Femur (tissue), 1 donor: ENCODE measurements at regions not wholly inside any gene's neighbourhood (a gene's known extent, or its start where the extent isn't known, plus 50 kb on each side); places are given as distances from the start of the nearest gene placed in this dataset.
"Not testable (repeated sequence)": the region's sequence is repeated elsewhere in the genome, so short reads cannot be mapped to it uniquely, and the experiment has no call there.

Source experiments
- DNase-seq: peaks from one replicate; pipeline ENCODE4 v3.0.0-alpha.2; 2017

DNA sequence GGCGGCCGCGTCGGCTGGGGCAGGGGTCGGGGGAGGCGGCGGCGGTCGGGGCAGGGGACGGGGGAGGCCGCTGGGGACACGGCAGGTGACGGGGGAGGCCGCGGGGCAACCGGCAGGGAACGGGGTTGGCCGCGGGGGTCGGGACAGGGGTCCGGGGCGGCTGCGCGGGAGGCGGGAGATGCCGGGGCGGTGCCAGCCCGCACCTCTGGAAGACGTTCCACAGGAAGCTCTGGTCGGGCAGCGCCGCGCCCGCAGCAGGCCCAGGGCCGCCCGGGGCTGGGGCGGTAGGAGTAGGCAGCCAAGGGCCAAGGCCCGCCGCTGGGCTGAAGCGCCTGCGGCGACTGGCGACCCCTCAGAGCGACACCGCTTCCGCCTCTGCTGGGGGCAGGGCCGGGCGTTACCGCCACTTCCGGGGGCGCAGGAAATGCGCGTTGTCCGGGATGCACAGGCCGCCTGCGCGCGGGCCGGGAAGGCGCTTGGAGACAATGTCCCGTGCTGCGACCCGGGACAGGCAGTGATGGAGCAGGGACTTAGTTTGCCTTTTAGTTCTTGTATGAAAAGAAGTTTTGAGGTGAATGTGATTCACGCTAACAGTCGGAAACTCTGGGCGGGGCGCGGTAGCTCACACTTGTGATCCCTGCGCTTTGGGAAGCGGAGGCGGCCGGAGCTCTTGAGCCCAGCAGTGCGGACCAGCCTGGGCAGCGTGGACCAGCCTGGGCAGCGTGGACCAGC is 110.0 kb upstream of the LPCAT1 start:
- DNase-seq = peak; percentile 91

DNA sequence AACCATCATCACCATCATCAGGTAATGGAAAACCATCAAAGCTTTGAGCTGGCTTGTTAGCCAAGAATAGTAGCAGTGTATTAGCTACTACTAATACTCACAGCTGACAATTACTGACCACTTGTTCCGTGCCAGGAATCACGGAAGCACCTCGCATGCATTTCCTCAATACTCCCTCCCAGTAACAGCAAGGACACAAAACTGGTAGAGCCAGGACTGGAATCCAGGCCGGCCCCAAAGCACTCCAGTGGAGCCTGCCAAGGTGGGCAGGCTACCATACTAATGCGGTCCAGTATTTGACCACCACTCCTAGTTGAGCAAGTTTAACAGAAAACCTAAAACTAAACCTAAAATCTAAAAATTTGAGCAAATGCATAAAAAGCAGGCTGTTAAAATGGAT is 107.2 kb upstream of the LPCAT1 start:
- peak; percentile 8 for DNase-seq

DNA sequence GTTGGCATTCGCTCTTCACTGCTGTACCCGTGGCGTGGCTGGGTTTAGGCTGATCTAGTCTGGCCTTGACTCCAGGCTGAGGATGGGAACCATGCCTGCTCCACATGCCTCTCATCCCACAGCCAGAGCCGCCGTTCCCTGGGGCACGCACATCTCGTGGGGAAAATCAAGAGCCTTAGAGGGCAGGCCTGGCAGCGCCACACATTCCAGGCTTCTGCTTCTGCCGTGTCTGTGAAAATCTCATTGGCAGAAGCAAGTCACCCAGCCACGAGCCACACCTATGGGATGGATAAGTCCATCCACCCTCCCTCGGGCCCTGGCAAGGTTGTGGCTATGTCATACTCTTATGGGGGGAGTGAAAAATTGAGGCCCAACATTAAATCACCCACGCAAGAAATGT is 102.6 kb upstream of the LPCAT1 start:
- DNase-seq = peak; percentile 10

DNA sequence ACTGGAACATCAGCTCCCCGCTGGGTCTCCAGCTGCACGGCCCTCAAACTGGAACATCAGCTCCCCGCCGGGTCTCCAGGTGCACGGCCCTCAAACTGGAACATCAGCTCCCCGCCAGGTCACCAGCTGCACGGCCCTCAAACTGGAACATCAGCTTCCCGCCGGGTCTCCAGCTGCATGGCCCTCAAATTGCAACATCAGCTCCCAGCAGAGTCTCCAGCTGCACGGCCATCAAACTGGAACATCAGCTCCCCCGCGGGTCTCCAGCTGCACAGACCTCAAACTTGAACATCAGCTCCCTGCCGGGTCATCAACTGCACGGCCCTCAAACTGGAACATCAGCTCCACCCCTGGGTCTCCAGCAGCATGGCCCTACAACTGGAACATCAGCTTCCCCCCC is 95.8 kb upstream of the LPCAT1 start:
- DNase-seq = not testable (repeated sequence)

DNA sequence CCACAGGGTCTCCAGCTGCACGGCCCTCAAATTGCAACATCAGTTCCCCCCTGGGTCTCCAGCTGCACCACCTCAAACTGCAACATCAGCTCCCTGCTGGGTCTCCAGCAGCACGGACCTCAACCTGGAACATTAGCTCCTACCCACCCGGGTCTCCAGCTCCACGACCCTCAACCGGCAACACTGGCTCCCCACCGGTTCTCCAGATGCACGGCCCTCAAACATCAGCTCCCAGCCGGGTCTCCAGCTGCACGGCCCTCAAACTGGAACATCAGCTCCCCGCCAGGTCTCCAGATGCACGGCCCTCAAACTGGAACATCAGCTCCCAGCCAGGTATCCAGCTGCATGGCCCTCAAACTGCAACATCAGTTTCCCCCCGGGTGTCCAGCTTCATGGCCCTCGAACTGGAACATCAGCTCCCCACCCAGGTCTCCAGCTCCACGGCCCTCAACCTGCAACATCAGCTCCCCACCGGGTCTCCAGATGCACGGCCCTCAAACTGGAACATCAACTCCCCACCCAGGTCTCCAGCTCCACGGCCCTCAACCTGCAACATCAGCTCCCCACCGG is 94.6 kb upstream of the LPCAT1 start:
- DNase-seq = not testable (repeated sequence)

DNA sequence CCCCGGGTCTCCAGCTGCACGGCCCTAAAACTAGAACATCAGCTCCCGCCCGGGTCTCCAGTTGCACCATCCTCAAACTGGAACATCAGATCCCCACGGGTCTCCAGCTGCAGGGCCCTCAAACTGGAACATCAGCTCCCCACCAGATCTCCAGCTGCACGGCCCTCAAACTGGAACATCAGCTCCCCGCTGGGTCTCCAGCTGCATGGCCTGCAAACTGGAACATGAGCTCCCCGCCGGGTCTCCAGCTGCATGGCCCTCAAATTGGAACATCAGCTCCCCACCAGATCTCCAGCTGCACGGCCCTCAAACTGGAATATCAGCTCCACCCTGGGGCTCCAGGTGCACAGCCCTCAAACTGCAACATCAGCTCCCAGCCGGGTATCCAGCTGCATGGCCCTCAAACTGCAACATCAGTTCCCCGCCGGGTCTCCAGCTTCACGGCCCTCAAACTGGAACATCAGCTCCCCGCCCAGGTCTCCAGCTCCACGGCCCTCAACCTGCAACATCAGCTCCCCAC is 93.5 kb upstream of the LPCAT1 start:
- not testable (repeated sequence) for DNase-seq

DNA sequence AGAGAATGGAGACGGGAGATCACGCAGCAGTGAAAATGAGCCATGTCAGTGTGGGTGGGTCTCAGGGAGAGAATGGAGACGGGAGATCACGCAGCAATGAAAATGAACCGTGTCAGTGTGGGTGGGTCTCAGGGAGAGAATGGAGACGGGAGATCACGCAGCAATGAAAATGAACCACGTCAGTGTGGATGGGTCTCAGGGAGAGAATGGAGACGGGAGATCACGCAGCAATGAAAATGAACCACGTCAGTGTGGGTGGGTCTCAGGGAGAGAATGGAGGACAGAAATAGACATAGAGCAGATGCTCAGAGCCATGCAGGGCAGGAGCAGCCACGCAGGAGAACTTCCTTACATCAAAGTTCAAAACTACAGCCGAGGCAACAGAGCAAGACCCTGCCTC is 89.8 kb upstream of the LPCAT1 start:
- DNase-seq = not testable (repeated sequence)

DNA sequence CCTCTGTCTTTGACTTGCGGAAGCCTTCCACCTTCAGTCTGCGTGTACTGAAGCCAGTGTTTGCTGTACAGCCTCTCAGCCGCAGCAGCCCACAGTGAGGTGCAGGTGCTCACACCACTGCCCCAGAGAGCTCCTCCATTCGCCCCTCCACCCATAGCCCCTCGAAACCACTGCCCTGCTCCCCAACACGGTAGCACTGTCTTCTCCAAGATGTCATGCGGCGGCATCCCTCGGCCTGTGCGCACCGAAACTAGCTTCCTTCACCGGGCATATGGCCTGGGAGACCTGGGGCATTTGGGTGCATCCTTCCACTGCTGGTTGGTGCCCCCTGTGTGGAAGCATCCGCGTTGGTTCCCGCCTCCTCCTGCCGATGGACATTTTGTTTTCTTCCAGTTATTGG is 86.8 kb upstream of the LPCAT1 start:
- not testable (repeated sequence) for DNase-seq

DNA sequence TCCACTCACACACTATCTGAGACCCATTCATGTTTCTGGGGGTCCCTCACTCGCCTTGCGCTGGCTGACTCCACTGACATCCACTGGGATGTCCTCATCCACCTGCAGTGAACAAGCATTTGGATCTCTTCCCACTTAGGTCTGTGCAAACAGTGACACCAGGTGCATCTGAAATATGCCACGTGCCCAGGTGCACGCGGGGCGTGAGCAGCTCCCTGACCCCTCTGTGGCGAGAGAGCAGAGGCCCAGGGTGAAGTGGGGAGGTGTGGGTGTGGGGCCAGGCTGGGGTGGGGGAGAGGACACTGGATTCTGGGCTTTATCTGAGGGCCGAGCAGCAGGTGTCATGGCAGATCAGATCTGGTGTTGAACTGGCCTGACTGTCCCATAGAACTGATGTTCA is 85.4 kb upstream of the LPCAT1 start:
- DNase-seq = not testable (repeated sequence)

DNA sequence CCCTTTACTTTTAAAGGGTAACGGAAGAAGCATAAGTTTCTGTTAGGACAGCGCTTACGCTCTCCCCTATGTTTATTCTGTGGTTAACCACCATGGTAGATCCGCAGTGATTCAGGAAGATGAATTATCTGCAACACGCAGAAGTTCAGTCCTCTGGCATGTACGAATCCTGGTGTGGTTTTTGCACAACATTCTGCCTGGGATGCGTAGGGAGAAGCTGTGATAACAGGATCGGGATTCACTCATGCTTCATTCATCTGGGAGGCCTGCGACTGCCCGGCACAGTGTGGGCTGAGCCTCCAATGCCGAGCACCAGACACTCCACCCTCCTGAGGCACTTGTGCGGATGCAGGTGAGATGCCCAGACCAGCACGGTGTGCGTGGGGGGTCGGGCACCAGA is 84.6 kb upstream of the LPCAT1 start:
- DNase-seq = not testable (repeated sequence)

DNA sequence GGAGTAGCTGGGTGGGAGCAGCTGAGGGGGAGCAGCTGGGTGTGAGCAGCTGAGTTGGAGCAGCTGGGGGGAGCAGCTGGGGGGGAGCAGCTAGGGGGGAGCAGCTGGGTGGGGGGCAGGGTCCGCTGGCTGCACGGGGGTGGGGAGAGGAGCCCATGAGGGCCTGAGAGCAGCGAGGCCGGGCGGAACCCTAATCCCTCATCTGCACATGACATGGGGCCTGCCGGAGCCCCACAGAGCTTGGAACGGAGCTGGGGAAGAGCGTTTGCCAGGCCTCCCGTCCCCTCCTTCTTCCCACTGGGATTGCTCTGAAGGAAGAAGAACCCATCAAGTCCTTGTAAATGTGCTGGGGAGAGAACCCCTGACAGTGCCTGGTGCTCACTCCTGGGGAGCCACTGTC is 83.2 kb upstream of the LPCAT1 start:
- DNase-seq = not testable (repeated sequence)

DNA sequence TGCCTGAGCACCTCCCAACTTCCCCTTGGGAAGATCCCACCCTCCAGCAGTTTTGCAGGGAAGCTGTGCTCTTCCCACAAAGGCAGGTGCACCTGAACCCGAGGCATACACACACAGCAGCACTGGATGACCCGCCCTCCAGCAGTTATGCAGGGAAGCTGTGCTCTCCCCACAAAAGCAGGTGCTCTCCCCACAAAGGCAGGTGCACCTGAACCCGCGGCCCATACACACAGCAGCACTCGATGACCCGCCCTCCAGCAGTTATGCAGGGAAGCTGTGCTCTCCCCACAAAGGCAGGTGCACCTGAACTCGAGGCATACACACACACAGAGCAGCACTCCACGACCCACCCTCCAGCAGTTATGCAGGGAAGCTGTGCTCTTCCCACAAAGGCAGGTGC is 80.2 kb upstream of the LPCAT1 start:
- not testable (repeated sequence) for DNase-seq

DNA sequence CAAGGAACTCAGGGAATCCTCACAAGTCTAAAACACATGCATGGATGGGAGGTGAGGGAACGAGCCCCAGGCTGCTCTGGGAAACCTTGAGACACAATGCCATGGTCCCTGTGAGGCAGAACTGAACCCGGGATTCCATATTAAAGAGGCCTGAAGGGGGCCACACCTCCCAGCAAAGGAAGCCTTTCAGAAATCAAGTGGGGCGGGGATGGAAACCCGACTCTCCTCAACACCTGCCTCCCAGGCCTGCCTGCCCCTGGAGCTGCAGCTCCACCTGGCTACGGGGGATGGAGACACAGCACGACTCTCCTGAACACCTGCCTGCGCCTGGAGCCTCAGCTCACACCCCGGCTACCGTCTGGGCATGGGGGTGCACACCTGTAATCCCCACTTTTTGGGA is 77.8 kb upstream of the LPCAT1 start:
- not testable (repeated sequence) for DNase-seq

DNA sequence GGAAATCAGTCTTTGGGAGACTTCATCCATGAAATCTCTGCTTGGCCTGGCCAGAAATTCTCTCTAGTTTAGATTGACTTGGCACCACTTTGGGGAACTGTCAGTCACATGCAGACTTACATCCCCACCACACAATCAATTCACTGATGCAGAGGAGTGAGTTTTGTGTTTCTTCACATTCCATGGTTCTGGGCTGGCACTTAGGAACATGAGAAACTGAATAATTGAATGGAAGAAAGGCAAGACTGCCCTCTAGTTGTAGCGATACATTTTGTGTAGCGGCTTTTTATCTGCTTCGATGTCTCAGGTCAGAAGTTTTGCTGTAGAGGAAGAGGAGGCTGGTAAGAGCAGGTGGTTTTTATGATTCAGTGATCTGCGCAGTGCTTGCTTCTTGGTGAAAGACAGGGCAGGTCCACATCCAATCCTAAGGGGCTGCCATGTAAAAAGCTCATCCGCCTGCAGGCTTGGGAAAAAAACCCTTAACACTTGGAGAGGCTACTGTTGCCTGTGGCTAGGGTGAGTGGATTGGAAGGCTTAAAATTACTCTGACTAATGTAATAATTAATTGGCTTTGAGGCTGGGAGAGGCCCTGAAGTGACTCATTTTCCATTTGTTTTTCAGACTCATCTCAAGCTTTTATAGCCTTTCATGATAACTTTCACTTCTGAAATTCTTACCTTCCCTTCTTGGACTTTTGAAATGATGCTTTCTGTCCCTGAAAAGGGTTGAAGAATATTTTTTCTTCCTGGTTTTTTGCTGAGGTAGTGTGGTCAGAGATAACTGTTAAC is 75.4 kb upstream of the LPCAT1 start:
- not testable (repeated sequence) for DNase-seq

DNA sequence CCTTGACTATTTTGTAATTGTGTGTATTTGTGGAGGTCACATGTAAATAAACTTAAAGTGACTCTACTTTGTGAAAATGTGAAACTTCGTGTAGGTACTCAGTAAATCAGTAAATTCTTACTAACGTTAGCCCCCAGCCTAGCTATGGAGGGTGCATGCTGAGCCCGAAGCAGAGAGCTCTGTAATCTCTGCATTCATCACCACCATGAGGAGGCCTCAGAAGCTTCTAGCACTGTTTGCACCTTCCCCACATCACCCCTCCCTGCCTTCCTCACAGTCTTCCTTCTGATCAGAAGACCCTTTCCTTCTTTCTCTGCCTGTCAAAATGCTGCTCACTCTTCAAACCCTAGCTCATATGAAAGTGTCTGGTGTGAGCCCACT is 73.3 kb upstream of the LPCAT1 start:
- not testable (repeated sequence) for DNase-seq

DNA sequence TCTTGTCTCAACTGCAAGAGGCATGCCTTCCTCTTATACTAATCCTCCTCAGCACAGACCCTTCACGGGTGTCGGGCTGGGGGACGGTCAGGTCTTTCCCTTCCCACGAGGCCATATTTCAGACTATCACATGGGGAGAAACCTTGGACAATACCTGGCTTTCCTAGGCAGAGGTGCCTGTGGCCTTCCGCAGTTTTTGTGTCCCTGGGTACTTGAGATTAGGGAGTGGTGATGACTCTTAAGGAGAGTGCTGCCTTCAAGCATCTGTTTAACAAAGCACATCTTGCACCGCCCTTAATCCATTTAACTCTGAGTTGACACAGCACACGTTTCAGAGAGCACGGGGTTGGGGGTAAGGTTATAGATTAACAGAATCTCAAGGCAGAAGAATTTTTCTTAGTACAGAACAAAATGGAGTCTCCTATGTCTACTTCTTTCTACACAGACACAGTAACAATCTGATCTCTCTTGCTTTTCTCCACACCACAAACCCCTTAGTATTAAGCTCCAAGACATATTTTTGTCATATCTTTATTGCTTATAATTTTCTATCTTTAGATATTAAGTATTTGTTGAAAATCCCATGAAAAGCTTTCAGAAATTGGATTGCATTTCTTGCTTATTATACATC is 72.8 kb upstream of the LPCAT1 start:
- not testable (repeated sequence) for DNase-seq

DNA sequence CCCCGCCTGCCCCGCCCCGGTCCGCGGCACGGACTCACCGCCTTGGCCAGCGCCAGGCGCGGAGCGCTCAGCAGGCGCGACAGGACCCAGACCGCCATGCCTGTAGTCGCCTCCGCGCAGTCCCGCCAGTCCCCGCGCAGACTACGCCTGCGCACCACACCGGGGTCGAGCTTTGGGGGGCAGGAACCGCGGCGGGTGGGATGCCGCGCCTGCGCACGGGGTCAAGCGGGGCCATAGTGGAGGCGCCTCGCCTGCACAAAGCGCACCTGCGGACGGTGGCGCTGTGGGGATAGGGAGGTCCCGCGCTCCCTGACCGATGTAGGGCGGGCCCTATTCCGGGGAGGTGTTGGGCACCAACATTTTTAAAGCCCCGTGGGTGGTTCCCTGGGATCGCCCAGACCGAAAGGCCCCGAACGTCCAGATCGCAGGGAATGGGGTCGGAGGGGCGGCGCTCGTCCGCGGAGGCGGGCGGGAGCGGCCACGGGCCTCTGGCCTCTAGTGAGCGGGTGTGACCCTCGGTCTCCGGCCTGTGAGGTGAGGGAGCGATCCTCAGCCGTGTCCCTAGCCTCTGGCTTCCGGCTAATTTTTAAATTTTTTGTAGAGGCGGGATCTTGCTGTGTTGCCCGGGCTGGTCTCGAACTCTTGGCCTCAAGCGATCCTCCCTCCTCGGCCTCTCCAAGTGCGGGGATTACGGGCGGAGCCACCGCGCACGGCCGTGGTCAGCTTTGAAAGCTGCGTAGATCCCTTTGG is 70.8 kb upstream of the LPCAT1 start:
- peak; percentile 91 for DNase-seq

DNA sequence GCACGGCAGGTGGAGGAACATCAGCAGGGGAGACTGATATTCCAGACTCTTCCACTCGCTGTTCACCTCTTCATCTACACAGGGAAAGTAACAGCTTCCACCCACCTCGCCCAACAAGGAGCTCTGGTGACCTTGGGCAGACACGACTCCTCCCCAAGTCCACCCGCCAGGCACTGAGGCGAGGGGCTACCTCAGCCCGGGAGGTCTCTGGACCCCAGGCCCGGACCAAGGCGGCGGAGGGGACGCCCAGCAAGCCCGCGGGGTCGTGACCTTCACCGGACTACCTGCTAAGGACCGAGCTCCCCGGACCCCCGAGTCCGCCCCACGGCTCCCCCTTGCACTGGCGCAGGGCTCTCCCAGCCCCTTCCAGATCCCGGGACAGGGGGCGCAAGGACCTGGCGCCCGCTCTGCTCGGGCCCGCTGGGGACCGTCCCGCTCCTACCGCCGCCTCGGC is 70.2 kb upstream of the LPCAT1 start:
- DNase-seq = no peak

DNA sequence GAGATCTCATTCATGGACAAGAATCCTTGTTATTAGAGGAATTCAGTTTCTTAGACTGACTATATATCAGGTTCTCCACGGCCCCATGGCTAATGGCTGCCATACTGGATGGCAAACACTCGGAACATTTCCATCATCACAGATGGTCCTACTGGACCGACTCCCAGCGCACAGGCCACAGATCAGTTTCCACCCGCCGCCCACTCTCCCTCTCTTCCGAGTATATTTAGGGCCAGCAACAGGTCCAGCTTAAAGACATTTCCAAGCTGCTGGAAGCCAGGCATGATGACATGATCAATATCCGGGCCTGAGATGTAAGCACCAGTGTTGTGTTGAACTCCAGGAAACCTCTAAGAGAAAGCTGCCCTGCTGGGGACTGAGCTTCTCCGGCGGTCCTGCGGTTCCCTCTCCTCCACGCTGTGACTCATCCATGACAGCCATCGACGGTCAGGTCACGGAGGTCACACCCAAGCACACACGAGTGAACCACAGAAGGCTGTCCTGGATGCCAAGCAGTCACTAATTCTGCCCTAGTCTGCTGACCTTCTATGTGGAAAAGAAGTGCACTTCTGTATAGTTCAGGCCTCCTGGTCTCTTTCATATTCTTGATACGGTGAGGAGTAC is 64.4 kb upstream of the LPCAT1 start:
- DNase-seq = not testable (repeated sequence)

DNA sequence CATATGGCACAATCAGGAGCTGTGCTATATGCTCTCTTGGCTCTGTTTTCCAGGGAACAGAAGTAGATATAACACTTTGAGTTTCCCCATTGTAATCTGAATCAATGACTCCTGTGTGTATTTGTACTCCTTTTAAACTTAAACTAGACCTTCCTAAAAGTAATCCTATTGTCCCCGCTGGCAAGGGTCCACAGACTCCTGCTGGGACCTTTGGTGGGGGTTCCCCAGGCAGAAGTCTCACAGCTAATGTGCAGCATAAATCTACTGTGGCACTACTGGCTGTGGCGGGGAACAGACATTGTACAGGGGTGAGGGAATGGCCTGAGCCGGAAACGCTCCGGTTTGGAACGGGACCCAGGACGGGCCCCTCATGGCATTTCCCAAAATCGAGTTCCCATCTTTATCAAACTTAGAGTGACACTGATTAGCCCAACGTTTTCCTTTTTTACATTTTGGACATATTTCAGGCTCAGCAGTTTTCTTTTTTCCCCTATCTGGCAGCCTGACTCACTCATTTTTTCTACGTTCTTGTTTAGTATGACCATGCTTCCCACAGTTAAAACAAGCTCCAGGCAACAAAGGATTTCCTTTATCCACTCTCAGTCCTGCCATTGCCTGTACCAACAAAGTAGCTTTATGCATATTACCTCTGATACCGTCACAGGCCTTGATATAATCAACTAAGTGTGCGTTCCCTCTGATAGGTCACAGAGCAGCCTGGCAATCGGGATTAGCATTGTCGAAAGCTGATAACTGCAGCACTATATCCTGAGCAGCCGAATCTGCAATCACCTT is 59.5 kb upstream of the LPCAT1 start:
- not testable (repeated sequence) for DNase-seq

DNA sequence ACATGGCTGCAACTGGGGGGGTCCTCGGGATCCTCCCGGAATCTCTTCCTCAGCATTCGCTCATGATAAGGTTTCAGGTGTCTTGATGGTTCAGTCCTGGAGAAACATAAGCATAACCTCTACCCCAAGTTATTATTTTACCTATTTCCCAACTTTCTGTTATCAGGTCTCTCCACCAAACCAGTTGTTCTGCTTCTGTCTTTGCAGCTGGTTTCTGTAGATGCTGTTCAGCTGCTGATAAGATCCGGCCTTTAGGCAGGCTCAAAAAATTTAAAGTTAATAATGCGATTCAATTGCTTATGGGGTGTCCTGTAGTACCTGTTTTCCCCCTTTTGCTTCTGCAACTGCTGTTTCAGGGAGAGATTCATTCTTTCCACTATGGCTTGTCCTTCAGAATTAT is 55.6 kb upstream of the LPCAT1 start:
- DNase-seq = not testable (repeated sequence)
